ENCODE measurements at regions not wholly inside any gene's neighbourhood (a gene's known extent, or its start where the extent isn't known, plus 50 kb on each side); places are given as distances from the start of the nearest gene placed in this dataset.

DNA sequence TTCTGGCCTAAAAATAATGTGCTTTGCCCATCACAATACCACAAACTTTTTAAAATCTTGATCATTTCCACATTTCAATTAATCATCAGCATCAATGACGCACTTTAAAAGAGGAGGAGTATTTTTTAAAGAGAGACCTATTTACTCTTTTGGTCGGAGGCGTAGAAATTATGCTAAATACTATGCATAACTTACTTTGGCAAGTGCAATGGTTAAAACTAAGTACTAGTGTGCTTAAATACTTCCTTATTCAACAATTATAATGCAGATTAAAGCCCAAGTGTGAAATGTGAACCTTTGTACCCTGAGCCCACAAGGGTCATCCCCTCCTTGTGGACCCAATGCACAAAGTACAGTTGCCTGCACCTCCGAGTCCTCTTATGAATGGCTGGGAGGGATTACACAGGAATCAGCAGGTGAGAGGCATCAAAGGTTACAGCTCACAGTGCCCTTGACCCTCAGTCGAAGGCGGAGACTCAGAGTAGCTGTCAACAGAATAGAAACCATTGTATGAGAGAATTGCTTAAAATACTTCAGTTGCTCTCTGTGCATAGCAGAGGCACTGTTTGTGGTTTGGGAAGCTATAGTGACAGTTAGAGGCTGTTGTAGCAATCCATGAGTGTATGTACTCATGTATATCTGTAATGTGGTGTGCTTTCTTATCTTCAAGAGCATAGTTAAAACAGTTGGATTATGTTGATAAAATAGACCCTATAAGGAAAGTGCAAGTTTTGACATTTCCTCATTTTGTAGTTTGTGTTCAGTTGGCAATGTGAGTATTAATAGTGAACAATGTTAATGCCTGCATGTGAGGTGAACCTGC, 151.7 kb upstream of the ITGA4 start (continued):
- TF ChIP-seq, protein P1, sequence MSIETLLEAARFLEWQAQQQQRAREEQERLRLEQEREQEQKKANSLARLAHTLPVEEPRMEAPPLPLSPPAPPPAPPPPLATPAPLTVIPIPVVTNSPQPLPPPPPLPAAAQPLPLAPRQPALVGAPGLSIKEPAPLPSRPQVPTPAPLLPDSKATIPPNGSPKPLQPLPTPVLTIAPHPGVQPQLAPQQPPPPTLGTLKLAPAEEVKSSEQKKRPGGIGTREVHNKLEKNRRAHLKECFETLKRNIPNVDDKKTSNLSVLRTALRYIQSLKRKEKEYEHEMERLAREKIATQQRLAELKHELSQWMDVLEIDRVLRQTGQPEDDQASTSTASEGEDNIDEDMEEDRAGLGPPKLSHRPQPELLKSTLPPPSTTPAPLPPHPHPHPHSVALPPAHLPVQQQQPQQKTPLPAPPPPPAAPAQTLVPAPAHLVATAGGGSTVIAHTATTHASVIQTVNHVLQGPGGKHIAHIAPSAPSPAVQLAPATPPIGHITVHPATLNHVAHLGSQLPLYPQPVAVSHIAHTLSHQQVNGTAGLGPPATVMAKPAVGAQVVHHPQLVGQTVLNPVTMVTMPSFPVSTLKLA (IDR thresholded peaks at IDR 0.05), result no peak
- TF ChIP-seq MBD4 (IDR thresholded peaks at IDR 0.05; ENCODE audit: borderline replicate concordance, low read length), result peak; percentile 75; the same call in 1 of the 2 replicates
- TF ChIP-seq, protein P2, sequence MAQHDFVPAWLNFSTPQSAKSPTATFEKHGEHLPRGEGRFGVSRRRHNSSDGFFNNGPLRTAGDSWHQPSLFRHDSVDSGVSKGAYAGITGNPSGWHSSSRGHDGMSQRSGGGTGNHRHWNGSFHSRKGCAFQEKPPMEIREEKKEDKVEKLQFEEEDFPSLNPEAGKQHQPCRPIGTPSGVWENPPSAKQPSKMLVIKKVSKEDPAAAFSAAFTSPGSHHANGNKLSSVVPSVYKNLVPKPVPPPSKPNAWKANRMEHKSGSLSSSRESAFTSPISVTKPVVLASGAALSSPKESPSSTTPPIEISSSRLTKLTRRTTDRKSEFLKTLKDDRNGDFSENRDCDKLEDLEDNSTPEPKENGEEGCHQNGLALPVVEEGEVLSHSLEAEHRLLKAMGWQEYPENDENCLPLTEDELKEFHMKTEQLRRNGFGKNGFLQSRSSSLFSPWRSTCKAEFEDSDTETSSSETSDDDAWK (CRISPR knock-in tag; IDR thresholded peaks at IDR 0.05), result no peak
- TF ChIP-seq ZNF672 (CRISPR knock-in tag; IDR thresholded peaks at IDR 0.05), result no peak
- no peak for TF ChIP-seq ZNF572 (CRISPR knock-in tag; IDR thresholded peaks at IDR 0.05)
- TF ChIP-seq TBX3 (IDR thresholded peaks at IDR 0.05; ENCODE audit: borderline replicate concordance), result peak; percentile 93
- peak; percentile 45; the same call in 1 of the 2 replicates for TF ChIP-seq ZNF792 (CRISPR knock-in tag; IDR thresholded peaks at IDR 0.05)
- TF ChIP-seq ZNF44 (CRISPR knock-in tag; IDR thresholded peaks at IDR 0.05), result no peak
- peak; percentile 63 for TF ChIP-seq MAZ (IDR thresholded peaks at IDR 0.05; ENCODE audit: borderline replicate concordance, low read depth, low read length)
- no peak for TF ChIP-seq MAZ (CRISPR knock-in tag; IDR thresholded peaks at IDR 0.05; ENCODE audit: low read depth)
- TF ChIP-seq, protein P3, sequence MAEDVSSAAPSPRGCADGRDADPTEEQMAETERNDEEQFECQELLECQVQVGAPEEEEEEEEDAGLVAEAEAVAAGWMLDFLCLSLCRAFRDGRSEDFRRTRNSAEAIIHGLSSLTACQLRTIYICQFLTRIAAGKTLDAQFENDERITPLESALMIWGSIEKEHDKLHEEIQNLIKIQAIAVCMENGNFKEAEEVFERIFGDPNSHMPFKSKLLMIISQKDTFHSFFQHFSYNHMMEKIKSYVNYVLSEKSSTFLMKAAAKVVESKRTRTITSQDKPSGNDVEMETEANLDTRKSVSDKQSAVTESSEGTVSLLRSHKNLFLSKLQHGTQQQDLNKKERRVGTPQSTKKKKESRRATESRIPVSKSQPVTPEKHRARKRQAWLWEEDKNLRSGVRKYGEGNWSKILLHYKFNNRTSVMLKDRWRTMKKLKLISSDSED (CRISPR knock-in tag; IDR thresholded peaks at IDR 0.05), result no peak
- peak; percentile 79 for TF ChIP-seq CEBPG (CRISPR knock-in tag; IDR thresholded peaks at IDR 0.05)
- peak; percentile 96 for TF ChIP-seq SMYD3 (CRISPR knock-in tag; IDR thresholded peaks at IDR 0.05)
- TF ChIP-seq SRF (IDR thresholded peaks at IDR 0.05; ENCODE audit: low read depth, low read length), result no peak
- TF ChIP-seq RAD21 (CRISPR knock-in tag; IDR thresholded peaks at IDR 0.05), result no peak
- no peak for TF ChIP-seq PHF8 (CRISPR knock-in tag; IDR thresholded peaks at IDR 0.05)
- TF ChIP-seq ZSCAN25 (CRISPR knock-in tag; IDR thresholded peaks at IDR 0.05), result no peak; the same call in 1 of the 2 replicates
- TF ChIP-seq ZSCAN9 (CRISPR knock-in tag; IDR thresholded peaks at IDR 0.05; ENCODE audit: borderline replicate concordance), result 0 out of 2 replicates have a peak, but pooled peaks have one; percentile 46
- peak; percentile 78 for TF ChIP-seq MED1 (CRISPR knock-in tag; IDR thresholded peaks at IDR 0.05)
- no peak for TF ChIP-seq SRSF4 (IDR thresholded peaks at IDR 0.05; ENCODE audit: low read depth, low read length, poor library complexity, severe bottlenecking)
- TF ChIP-seq ZNF431 (CRISPR knock-in tag; IDR thresholded peaks at IDR 0.05; ENCODE audit: borderline replicate concordance, low read depth), result peak; percentile 95
- TF ChIP-seq EZH2 (conservative IDR thresholded peaks at IDR 0.05; ENCODE audit: low read depth, low read length), result no peak
- no peak for TF ChIP-seq KLF11 (CRISPR knock-in tag; IDR thresholded peaks at IDR 0.05)
- peak; percentile 64; the same call in 1 of the 2 replicates for TF ChIP-seq ZNF605 (CRISPR knock-in tag; IDR thresholded peaks at IDR 0.05)
- TF ChIP-seq, protein P4, sequence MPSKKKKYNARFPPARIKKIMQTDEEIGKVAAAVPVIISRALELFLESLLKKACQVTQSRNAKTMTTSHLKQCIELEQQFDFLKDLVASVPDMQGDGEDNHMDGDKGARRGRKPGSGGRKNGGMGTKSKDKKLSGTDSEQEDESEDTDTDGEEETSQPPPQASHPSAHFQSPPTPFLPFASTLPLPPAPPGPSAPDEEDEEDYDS (CRISPR knock-in tag; IDR thresholded peaks at IDR 0.05), result no peak; the same call in 1 of the 2 replicates
- peak; percentile 76; the same call in 1 of the 2 replicates for TF ChIP-seq ZNF670 (CRISPR knock-in tag; IDR thresholded peaks at IDR 0.05; ENCODE audit: borderline replicate concordance)
- no peak for TF ChIP-seq HDAC6 (IDR thresholded peaks at IDR 0.05; ENCODE audit: low read depth, low read length)
- no peak for TF ChIP-seq FOXA1 (IDR thresholded peaks at IDR 0.05)
- TF ChIP-seq FOXA1 (CRISPR knock-in tag; IDR thresholded peaks at IDR 0.05), result peak; percentile 79

Data from HepG2 (cell line).